Heart left ventricle (tissue), 13 donors: ENCODE measurements at regions not wholly inside any gene's neighbourhood (a gene's known extent, or its start where the extent isn't known, plus 50 kb on each side); places are given as distances from the start of the nearest gene placed in this dataset.

ENCODE experiments used
- CTCF ChIP-seq, 12 donors: fragments of 200-600 bp; sonication (generic) in 4 of 12; IDR thresholded peaks; one replicate each; pipeline versions ENCODE4 v1.5.0 to v1.8.0; 2018 to 2022; ENCODE audit warnings: antibody characterized with exemption in 12 of 12, mild to moderate bottlenecking in 5 of 12
- POLR2A ChIP-seq, 2 donors: fragments of 450-650 bp; IDR thresholded peaks; one replicate each; pipeline ENCODE4 v1.6.1; 2017; ENCODE audit warnings: antibody characterized with exemption in 2 of 2, mild to moderate bottlenecking in 2 of 2, moderate library complexity in 2 of 2
- donor health status: ischemic (EF 13 %, LVEDD 7.1; RV severe dilation, severe dysfunction).
- donor health status: DM: no; HTN: yes; CAD: no.
- donor health status: DM: no; HTN: no; CAD: no.
- donor health status: ischemic (EF 25% LVEDD 6.9; RV normal size, moderate dysfunction).
- donor health status: ischemic (EF 25% LVEDD 5.7; RV mildly dilated, moderate dysfunction).
- donor health status: ischemic (EF 35%, LVEDD 5.7; RV mildly dilated, moderate dysfunction).
- donor health status: nonischemic (EF 11% LVEDD 7.7; RV severe dilation, severe dysfunction).
- donor health status: DM: yes; HTN: yes; CAD: no.
- donor health status: PGD.
- donor health status: ischemic (EF 29% LVEDD 5.4; RV normal size, mild dysfunction).
- donor health status: nonischemic (EF 23%, LVEDD 6.1; RV moderate dilation, normal function).

DNA sequence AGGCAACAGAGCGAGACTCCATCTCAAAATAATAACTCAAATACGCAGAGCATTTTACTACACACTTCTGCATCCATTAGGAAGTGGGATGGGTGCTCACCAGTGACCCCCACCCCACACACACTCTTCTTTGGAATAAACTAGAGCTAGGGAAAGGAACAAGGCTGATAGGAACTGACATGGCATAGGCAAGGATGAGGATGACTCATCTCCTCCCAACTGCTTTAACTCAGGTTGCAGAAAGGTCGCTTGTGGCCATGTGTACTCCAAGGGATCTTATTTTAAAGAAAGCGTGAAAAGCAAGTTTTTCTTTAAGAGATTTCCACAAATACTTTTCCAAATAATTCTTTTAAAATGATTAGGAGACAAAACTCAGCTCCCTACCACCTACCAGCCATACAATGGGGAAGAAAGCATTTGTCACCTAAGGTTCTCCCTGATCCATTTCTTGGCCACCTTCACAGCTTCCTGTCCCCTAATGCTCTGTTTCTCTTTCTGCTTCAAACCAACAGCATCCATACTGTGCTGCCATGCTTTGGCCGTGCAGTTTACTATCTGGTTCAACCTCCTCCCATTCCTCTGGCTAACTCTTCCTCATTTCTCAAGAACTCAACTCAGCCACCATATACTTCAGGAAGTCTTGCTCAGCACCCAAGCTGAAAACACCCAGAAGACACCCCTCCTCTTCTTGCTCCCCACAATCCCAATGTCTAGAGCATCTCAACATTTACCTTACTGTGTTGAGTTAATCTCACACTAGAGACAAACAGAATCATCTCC is 211.9 kb downstream of the ACTL7B start:
- TF ChIP-seq CTCF (IDR thresholded peaks at IDR 0.05) (no peak), POLR2A (IDR thresholded peaks at IDR 0.05) (no peak)
